Colon (tissue), 2 donors: ENCODE measurements at regions not wholly inside any gene's neighbourhood (a gene's known extent, or its start where the extent isn't known, plus 50 kb on each side); places are given as distances from the start of the nearest gene placed in this dataset.

Experiments used
- FAIRE-seq: peaks from 2 replicates; lab custom pipeline; 2012; peaks lifted over from hg19 to GRCh38; lab: Jason Lieb, UNC
- donor health status: control.
- donor health status: control.

DNA sequence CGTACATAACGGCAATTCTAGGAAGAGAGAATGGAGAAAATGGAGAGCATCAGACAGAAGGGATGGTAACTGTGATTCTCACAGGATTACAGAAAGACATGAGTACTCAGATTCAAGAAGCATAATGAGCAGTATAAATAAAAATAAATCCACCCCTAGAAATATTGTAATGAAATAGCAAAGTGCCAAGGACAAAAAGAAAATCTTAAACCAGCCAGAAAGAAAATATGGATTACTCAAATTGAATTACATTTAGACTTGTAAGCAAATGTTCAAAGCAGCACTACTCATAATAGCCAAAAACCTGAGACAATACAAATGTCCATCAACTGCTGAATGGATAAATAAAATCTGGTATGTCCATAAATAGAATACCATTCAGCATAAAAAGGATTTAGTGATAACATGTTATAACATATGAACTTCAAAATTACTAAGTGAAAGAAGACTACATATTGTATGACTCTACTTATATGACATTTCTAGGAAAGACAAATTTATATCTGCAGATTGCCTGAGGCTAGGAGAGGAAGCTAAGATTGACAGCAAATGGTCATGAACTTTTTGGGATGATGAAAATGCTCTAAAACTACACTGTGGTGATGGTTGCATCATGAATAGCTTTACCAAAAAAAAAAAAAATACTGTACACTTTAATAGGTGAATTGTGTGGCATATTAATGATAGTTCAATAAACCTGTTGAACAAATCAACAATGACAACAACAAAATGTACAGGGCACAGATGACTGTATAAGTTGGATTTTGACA lies 63.4 kb upstream of the SPTBN1 start:
- FAIRE-seq: no peak

DNA sequence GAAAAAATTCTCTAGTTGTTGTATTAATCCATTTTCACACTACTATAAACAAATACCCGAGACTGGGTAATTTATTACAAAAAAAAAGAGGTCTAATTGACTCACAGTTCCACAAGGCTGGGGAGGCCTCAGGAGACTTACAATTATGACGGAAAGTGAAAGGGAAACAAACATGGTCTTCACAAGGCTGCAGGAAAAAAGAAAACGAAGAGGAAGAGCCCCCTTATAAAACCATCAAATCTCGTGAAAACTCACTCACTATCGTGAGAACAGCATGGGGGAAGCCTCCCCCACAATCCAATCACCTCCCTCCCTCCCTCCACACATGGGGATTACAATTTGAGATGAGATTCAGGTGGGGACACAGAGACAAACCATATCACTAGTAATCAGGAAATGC lies 61.7 kb upstream of the SPTBN1 start:
- FAIRE-seq: no peak

DNA sequence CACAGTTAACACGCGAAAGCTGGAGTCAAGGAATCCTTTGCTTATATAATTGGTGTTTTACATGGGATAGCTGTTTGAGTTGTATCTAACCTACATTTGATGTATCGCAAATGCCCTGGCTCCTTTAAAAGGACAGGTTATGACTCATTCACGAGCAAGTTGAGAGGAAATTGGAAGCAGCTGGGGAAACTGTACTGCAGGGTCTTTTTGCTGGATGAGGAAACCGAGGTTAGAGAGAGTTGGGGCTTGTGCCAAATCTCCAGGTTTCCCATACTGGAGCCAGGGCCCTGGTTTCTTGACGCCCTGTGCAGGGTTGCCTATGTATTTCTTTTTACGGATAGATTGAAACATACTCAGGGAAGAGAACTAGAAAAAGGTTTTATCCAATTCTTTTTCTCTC lies 60.0 kb upstream of the SPTBN1 start:
- no peak for FAIRE-seq

DNA sequence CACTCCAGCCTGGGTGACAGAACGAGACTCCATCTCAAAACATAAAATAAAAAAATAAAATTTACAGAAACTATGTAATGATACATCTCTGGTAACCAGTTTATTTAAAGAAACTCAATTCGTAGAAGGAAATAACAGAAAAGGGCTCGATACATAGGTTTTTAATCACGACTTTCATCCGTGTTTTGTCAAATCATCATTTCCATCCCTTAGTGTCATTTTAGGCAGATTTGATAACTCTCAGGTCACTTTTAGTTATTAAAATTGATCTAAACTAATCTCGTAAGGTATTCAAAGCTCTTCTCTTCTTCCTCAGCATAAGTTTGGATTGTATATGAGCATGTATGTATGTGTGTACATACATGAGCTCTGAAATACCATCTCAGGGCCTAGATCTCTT lies 59.3 kb upstream of the SPTBN1 start:
- no peak for FAIRE-seq

DNA sequence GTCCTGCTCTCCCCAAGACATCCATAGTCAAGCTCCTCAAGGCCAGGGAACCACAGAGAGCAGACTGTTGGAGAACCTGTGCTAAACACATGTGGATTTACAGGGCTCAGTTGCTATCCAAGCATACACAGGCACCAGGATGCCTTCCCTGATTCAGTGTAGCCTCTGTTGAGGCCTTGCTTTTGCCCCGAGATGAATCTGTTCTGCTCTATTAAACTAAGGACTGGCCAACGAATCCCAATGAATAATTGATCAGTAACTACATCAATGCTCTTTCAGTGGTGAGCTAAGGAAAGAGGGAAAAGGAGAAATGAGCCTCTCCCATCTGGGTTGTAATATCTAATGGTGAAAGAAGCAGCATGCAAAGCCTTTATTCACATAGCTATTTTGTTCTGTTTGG lies 58.7 kb upstream of the SPTBN1 start:
- FAIRE-seq: no peak

DNA sequence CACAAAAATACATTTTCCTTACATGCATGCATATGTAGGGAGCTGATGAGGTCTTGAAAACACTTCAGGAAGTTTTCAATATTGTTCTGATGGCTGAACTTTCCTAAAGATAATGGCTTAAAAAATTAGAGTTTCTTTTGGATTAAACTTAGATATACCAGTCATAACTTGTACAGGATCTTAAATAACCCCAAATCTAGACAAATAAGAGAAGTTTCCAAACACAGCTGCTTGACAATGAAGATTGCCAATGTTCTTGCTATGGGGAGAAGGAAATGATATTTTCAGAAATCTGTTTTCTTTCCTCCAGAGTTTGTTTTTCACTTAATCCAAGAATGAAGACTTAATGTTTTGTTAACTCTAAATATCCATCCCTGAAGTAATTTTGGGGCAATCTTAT lies 54.6 kb upstream of the SPTBN1 start:
- no peak for FAIRE-seq

DNA sequence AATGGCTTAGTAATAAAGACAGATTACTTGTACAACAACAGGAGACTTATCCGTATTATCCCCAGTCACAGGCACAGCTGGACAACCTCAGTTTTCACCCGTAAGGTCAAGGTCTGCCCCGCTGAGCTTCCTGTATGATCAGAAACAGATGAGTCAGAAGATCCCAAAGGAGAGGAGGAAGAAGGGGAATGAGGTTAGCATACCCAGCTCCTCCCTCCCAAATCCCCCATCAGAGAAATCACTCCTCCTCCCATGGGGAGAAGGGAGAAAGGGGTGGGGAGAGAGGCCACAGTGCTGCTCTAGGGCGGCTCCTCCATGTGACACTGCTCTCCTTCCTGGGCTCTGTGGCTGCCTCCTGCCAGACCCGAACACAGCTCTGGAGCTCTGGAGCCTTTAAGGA lies 53.8 kb upstream of the SPTBN1 start:
- no peak for FAIRE-seq

DNA sequence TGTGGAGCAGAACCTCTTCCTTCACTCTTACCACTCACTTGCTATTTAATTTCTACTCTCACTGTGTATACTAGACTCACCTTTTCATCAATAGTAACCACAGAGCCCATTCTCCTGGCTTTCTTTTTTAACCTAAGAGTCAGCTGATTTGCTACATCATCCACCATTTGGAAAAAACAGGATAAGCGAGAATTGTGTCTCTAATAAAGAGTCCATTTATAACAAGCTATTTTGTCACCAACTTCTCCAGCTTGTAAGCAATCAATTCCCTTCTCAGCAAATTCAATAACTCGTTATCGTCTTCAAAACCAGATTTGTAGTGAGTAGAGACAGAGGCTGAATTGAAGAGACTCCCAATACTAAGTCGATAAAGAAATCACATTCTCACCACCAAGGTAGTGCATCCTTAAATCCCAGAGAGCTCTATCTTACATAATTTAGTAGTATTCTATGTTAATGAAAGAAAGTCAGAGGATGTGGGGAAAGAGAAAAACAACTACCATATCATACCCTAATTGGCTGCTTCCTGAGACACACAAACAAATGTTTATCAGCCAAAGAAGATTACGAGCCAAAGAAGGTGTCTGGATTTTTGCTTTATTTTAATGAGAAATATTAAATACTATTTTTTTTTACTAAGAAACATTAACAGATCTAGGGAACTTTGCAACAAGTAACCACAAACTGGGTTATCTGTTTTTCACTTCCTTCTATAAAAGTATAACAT lies 52.5 kb upstream of the SPTBN1 start:
- FAIRE-seq: no peak

DNA sequence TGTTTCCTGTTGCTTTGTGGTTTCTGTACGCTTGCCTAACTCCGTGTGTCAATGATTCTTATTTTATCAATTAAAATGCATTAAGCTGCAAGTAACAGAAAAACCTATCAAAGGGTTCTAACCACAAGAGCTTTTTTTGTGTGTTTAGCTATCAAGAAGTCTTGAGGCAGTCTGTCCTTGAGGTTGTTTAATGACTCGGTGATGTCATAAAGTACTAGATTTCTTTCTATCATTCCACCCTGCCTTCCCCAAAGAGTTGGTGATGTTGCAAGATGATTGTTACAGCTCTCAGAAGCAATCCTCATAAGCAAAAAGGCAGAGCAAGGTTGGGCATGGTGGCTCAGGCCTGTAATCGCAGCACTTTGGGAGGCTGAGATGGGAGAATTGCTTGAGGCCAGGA lies 51.9 kb upstream of the SPTBN1 start:
- FAIRE-seq: no peak

DNA sequence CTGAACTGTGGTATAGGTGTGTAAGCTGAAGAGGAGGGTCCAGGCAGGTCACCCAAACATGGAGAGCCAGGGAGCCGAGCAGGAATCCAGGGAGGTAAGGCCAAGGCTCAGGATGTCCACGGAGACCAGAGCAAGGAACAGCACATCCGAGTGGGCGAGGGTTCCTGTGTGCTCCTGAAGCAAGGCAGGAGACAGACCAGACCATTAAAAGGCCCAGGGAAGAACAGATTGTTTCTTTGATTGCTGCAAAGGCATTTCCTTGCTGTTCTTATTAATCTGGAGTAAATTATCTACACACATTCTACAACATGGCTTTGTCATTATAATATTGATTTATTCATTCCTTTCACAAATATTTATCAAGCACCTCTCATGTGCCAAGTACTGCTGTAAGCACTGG lies 50.1 kb upstream of the SPTBN1 start:
- no peak for FAIRE-seq
